Fibroblast of lung (primary cell): ENCODE measurements at regions not wholly inside any gene's neighbourhood (a gene's known extent, or its start where the extent isn't known, plus 50 kb on each side); places are given as distances from the start of the nearest gene placed in this dataset.
A peak's percentile ranks its signal among the peaks of the same experiment; 100 is the strongest.

Source experiments
- DNase-seq, 2 donors: peaks; one replicate each; pipeline versions ENCODE4 v3.0.0 to v3.0.0-alpha.2; 2010; ENCODE audit warnings: low read depth in 2 of 2
- H2AFZ ChIP-seq: 2 replicates; pipeline ENCODE4 v1.5.1; 2012; ENCODE audit warnings: low read length, control low read depth, inconsistent platforms
- H3K27ac ChIP-seq: 2 replicates; pipeline ENCODE4 v1.5.1; 2011; ENCODE audit warnings: low read length, control low read depth; ENCODE audit not compliant: insufficient read depth
- H3K27me3 ChIP-seq: 2 replicates; pipeline ENCODE4 v1.5.1; 2011; ENCODE audit warnings: mild to moderate bottlenecking, low read length; ENCODE audit not compliant: control insufficient read depth, insufficient read depth
- H3K36me3 ChIP-seq: 2 replicates; pipeline ENCODE4 v1.5.1; 2011; ENCODE audit warnings: low read length; ENCODE audit not compliant: control insufficient read depth, insufficient read depth
- H3K4me1 ChIP-seq: 2 replicates; pipeline ENCODE4 v1.5.1; 2011; ENCODE audit warnings: low read length; ENCODE audit not compliant: control insufficient read depth, insufficient read depth; ENCODE audit errors: extremely low read depth
- H3K4me2 ChIP-seq: 2 replicates; pipeline ENCODE4 v1.5.1; 2011; ENCODE audit warnings: low read length, control low read depth; ENCODE audit not compliant: insufficient read depth; ENCODE audit errors: extremely low read depth
- H3K4me3 ChIP-seq, 4 experiments: fragments of 200-600 bp in 1 of 4; sonication (generic) in 1 of 4; replicated peaks in 1 of 4; 2 replicates each; pipeline ENCODE4 v1.5.1; 2011 to 2016; ENCODE audit warnings: low read length in 4 of 4, low read depth in 3 of 4, mild to moderate bottlenecking in 3 of 4, control low read depth in 2 of 4, inconsistent platforms in 1 of 4, mixed read lengths in 1 of 4; ENCODE audit not compliant: insufficient read depth in 1 of 4; ENCODE audit errors: control extremely low read depth in 1 of 4
- H3K79me2 ChIP-seq: 2 replicates; pipeline ENCODE4 v1.5.1; 2012; ENCODE audit warnings: mild to moderate bottlenecking, low read length, inconsistent platforms; ENCODE audit not compliant: control insufficient read depth, insufficient read depth
- H3K9ac ChIP-seq: 2 replicates; pipeline ENCODE4 v1.5.1; 2011; ENCODE audit warnings: mild to moderate bottlenecking, low read length, control low read depth; ENCODE audit not compliant: insufficient read depth
- H3K9me3 ChIP-seq: 2 replicates; pipeline ENCODE4 v1.5.1; 2012; ENCODE audit warnings: low read depth, low read length; ENCODE audit not compliant: control insufficient read depth, insufficient read depth
- H4K20me1 ChIP-seq: 2 replicates; pipeline ENCODE4 v1.5.1; 2011; ENCODE audit warnings: low read length; ENCODE audit not compliant: control insufficient read depth, insufficient read depth; ENCODE audit errors: extremely low read depth
- CTCF ChIP-seq, 2 donors: IDR thresholded peaks in 1 of 2; conservative IDR thresholded peaks in 1 of 2; 1 replicate in 1 of 2; 2 replicates in 1 of 2; pipeline ENCODE4 v1.5.1; 2011 to 2012; ENCODE audit warnings: low read length in 2 of 2, control low read depth in 1 of 2, inconsistent platforms in 1 of 2, low read depth in 1 of 2, mild to moderate bottlenecking in 1 of 2
- EZH2 ChIP-seq: IDR thresholded peaks from 2 replicates; pipeline ENCODE4 v1.5.1; 2012; ENCODE audit warnings: low read length, control low read depth, mild to moderate bottlenecking; ENCODE audit errors: missing control alignments

- Histone ChIP-seq H2AFZ (no peak overlapping the region), H3K4me2 (no peak overlapping the region), H3K4me3 (no peak overlapping the region), H4K20me1 (no peaks in the 10 kb centered on the region), H3K27ac (no peak overlapping the region), H3K9me3 (no peaks in the 10 kb centered on the region), H3K79me2 (no peaks in the 10 kb centered on the region), H3K36me3 (no peaks in the 10 kb centered on the region), H3K9ac (no peak overlapping the region), H3K4me1 (peaks cover 6% of the 10 kb centered on the region), H3K27me3 (no peaks in the 10 kb centered on the region)
- TF ChIP-seq EZH2 (no peak), CTCF (conservative IDR thresholded peaks at IDR 0.05 in 1 of 2, IDR thresholded peaks at IDR 0.05 in 1 of 2; ENCODE audit: low read depth in 1 of 2, low read length in 2 of 2) (no peak)
- no peak for DNase-seq
These were observed 181.5 kb upstream of the ATP1B1 start for GRCh38 chr1:168924976-168925375.

GRCh38 chr1:168926236-168926635, 180.3 kb upstream of the ATP1B1 start:
- H3K4me3 ChIP-seq, result no peak overlapping the region
- H3K9me3 ChIP-seq, result no peaks in the 10 kb centered on the region
- no peak overlapping the region for H3K27ac ChIP-seq
- H4K20me1 ChIP-seq, result no peaks in the 10 kb centered on the region
- no peak for DNase-seq
- peaks cover under 1% of the 10 kb centered on the region for H3K4me1 ChIP-seq
- no peak overlapping the region for H3K9ac ChIP-seq
- H3K79me2 ChIP-seq, result no peaks in the 10 kb centered on the region
- no peaks in the 10 kb centered on the region for H3K27me3 ChIP-seq
- H3K36me3 ChIP-seq, result no peaks in the 10 kb centered on the region
- no peak overlapping the region for H3K4me2 ChIP-seq
- no peak overlapping the region for H2AFZ ChIP-seq
- no peak for TF ChIP-seq EZH2
- TF ChIP-seq CTCF (conservative IDR thresholded peaks at IDR 0.05 in 1 of 2, IDR thresholded peaks at IDR 0.05 in 1 of 2; ENCODE audit: low read depth in 1 of 2, low read length in 2 of 2), result no peak

GRCh38 chr1:168932539-168932938, 174.0 kb upstream of the ATP1B1 start:
- Histone ChIP-seq H3K36me3 (no peaks in the 10 kb centered on the region), H3K9ac (no peak overlapping the region), H3K27ac (no peak overlapping the region), H3K9me3 (no peaks in the 10 kb centered on the region), H2AFZ (no peak overlapping the region), H3K4me2 (no peak overlapping the region), H3K4me1 (no peaks in the 10 kb centered on the region), H4K20me1 (no peaks in the 10 kb centered on the region), H3K79me2 (no peaks in the 10 kb centered on the region), H3K27me3 (no peaks in the 10 kb centered on the region), H3K4me3 (no peak overlapping the region)
- DNase-seq, result peak in 1 of 2 donors; percentile 62
- TF ChIP-seq EZH2, result no peak
- no peak for TF ChIP-seq CTCF (conservative IDR thresholded peaks at IDR 0.05 in 1 of 2, IDR thresholded peaks at IDR 0.05 in 1 of 2; ENCODE audit: low read depth in 1 of 2, low read length in 2 of 2)
